ENCODE measurements at regions not wholly inside any gene's neighbourhood (a gene's known extent, or its start where the extent isn't known, plus 50 kb on each side); places are given as distances from the start of the nearest gene placed in this dataset.
A peak's percentile ranks its signal among the peaks of the same experiment; 100 is the strongest.

GRCh38 chr17:77828749-77829539, 129.6 kb upstream of the TNRC6C start:
- CTCF ChIA-PET = no interaction called here
- DNase-seq = no peak
- POLR2A ChIA-PET = no interaction called here
- H3K27ac ChIP-seq (ENCODE audit: insufficient read depth in 1 of 2, low read depth in 1 of 2, low read length in 2 of 2, poor library complexity in 1 of 2, severe bottlenecking in 2 of 2) = no peak overlapping the region
- H3K36me3 ChIP-seq (ENCODE audit: control insufficient read depth in 4 of 4, insufficient read depth in 4 of 4, low read length in 3 of 4) = no peaks in the 10 kb centered on the region
- no peak overlapping the region for H3K4me3 ChIP-seq (ENCODE audit: control insufficient read depth in 1 of 7, extremely low read depth in 1 of 7, insufficient read depth in 4 of 7, low read depth in 2 of 7, low read length in 6 of 7)
- H3K27me3 ChIP-seq (replicated peaks in 2 of 5; ENCODE audit: control insufficient read depth in 4 of 5, insufficient read depth in 5 of 5, low read length in 4 of 5) = no peaks in the 10 kb centered on the region
- WGBS (ENCODE audit: insufficient coverage) = 96% methylated on average over 17 of the region's 21 CpGs
- peaks cover 0 to 17% (median 5%) of the 10 kb centered on the region in 4 experiments for H3K4me1 ChIP-seq (ENCODE audit: control extremely low read depth in 1 of 4, control insufficient read depth in 4 of 4, insufficient read depth in 4 of 4, low read length in 3 of 4)
- H3K9me3 ChIP-seq (ENCODE audit: control extremely low read depth in 1 of 5, control insufficient read depth in 4 of 5, insufficient read depth in 2 of 5, low read depth in 1 of 5, low read length in 4 of 5) = no peaks in the 10 kb centered on the region

DNA sequence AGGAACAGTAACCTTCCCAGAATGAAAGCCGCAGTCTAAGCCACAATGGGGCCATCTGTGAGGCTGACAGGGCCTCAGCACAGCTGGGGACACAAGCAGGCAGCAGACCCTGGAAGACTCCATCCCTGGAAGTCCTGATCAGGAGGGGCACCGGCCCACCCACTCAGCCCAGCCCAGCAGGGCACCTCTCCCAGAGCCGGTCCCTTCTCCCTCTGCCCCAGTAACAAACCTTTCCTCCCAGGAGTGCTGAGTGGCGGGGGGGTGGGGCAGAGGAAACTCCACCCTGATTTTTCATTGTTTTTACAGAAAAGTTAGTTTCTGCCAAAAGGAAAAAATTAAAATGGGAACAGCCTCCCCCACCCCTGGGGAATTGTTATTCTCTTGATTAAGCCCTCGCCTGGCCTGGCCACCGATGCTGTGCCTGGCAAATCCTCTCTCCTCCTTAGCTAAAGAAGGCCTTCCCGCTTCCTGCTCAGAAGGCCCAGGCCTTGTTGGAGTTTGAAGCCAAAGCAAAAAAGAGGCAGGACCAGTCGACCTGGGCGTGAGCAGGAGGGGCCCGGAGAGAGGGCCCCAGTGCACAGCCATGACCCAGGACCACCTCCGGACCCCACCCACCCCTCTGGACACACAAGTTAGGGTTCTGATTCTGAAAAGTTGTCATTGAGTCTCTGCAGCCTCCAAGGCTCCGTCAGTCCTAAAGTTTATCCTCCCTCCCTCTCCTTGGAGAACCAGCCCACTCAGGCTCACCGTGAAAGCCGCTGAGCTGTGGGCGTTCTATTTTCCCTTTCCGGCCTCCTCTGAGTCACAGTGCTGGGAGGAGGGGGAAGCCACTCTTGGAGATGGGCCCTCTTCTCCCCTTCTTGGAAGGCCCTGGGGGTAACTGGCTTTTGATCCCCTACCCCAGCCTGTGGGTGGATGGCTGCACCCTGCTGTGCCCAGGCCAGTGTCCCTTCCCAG, 128.4 kb upstream of the TNRC6C start:
- ChIA-PET POLR2A (interaction anchor here (0.6 kb wide), 1 partner anchor 848 kb away, joined by 3 read pairs; no protein-coding TSS in a partner anchor), CTCF (no interaction called here)
- H3K4me1 ChIP-seq (ENCODE audit: control extremely low read depth in 1 of 4, control insufficient read depth in 4 of 4, insufficient read depth in 4 of 4, low read length in 3 of 4) = peaks cover 0 to 28% (median 15%) of the 10 kb centered on the region in 4 experiments
- H3K36me3 ChIP-seq (ENCODE audit: control insufficient read depth in 4 of 4, insufficient read depth in 4 of 4, low read length in 3 of 4) = no peaks in the 10 kb centered on the region
- peak in 2 of 3 donors; percentile 41 to 54 for DNase-seq
- H3K9me3 ChIP-seq (ENCODE audit: control extremely low read depth in 1 of 5, control insufficient read depth in 4 of 5, insufficient read depth in 2 of 5, low read depth in 1 of 5, low read length in 4 of 5) = no peaks in the 10 kb centered on the region
- H3K27me3 ChIP-seq (replicated peaks in 2 of 5; ENCODE audit: control insufficient read depth in 4 of 5, insufficient read depth in 5 of 5, low read length in 4 of 5) = no peaks in the 10 kb centered on the region
- no peak overlapping the region for H3K4me3 ChIP-seq (ENCODE audit: control insufficient read depth in 1 of 7, extremely low read depth in 1 of 7, insufficient read depth in 4 of 7, low read depth in 2 of 7, low read length in 6 of 7)
- WGBS (ENCODE audit: insufficient coverage) = 85% methylated on average over 10 of the region's 16 CpGs
- H3K27ac ChIP-seq (ENCODE audit: insufficient read depth in 1 of 2, low read depth in 1 of 2, low read length in 2 of 2, poor library complexity in 1 of 2, severe bottlenecking in 2 of 2) = no peak overlapping the region

- ChIA-PET POLR2A (no interaction called here), CTCF (no interaction called here)
- 86% methylated on average over 12 of the region's 17 CpGs for WGBS (ENCODE audit: insufficient coverage)
- no peak overlapping the region for H3K4me3 ChIP-seq (ENCODE audit: control insufficient read depth in 1 of 7, extremely low read depth in 1 of 7, insufficient read depth in 4 of 7, low read depth in 2 of 7, low read length in 6 of 7)
- DNase-seq = no peak
- no peak overlapping the region for H3K27ac ChIP-seq (ENCODE audit: insufficient read depth in 1 of 2, low read depth in 1 of 2, low read length in 2 of 2, poor library complexity in 1 of 2, severe bottlenecking in 2 of 2)
- H3K9me3 ChIP-seq (ENCODE audit: control extremely low read depth in 1 of 5, control insufficient read depth in 4 of 5, insufficient read depth in 2 of 5, low read depth in 1 of 5, low read length in 4 of 5) = no peaks in the 10 kb centered on the region
- H3K27me3 ChIP-seq (replicated peaks in 2 of 5; ENCODE audit: control insufficient read depth in 4 of 5, insufficient read depth in 5 of 5, low read length in 4 of 5) = no peaks in the 10 kb centered on the region
- H3K4me1 ChIP-seq (ENCODE audit: control extremely low read depth in 1 of 4, control insufficient read depth in 4 of 4, insufficient read depth in 4 of 4, low read length in 3 of 4) = peaks cover 0 to 28% (median 16%) of the 10 kb centered on the region in 4 experiments
- H3K36me3 ChIP-seq (ENCODE audit: control insufficient read depth in 4 of 4, insufficient read depth in 4 of 4, low read length in 3 of 4) = no peaks in the 10 kb centered on the region
Measured at GRCh38 chr17:77830816-77831473, 127.6 kb upstream of the TNRC6C start.

GRCh38 chr17:77831474-77832179, 126.9 kb upstream of the TNRC6C start:
- H3K36me3 ChIP-seq (ENCODE audit: control insufficient read depth in 4 of 4, insufficient read depth in 4 of 4, low read length in 3 of 4) = no peaks in the 10 kb centered on the region
- WGBS (ENCODE audit: insufficient coverage) = 95% methylated on average over 16 of the region's 17 CpGs
- no peaks in the 10 kb centered on the region for H3K27me3 ChIP-seq (replicated peaks in 2 of 5; ENCODE audit: control insufficient read depth in 4 of 5, insufficient read depth in 5 of 5, low read length in 4 of 5)
- H3K4me3 ChIP-seq (ENCODE audit: control insufficient read depth in 1 of 7, extremely low read depth in 1 of 7, insufficient read depth in 4 of 7, low read depth in 2 of 7, low read length in 6 of 7) = no peak overlapping the region
- no peak for DNase-seq
- POLR2A ChIA-PET = no interaction called here
- CTCF ChIA-PET = no interaction called here
- no peaks in the 10 kb centered on the region for H3K9me3 ChIP-seq (ENCODE audit: control extremely low read depth in 1 of 5, control insufficient read depth in 4 of 5, insufficient read depth in 2 of 5, low read depth in 1 of 5, low read length in 4 of 5)
- no peak overlapping the region for H3K27ac ChIP-seq (ENCODE audit: insufficient read depth in 1 of 2, low read depth in 1 of 2, low read length in 2 of 2, poor library complexity in 1 of 2, severe bottlenecking in 2 of 2)
- H3K4me1 ChIP-seq (ENCODE audit: control extremely low read depth in 1 of 4, control insufficient read depth in 4 of 4, insufficient read depth in 4 of 4, low read length in 3 of 4) = peaks cover 0 to 28% (median 16%) of the 10 kb centered on the region in 4 experiments

DNA sequence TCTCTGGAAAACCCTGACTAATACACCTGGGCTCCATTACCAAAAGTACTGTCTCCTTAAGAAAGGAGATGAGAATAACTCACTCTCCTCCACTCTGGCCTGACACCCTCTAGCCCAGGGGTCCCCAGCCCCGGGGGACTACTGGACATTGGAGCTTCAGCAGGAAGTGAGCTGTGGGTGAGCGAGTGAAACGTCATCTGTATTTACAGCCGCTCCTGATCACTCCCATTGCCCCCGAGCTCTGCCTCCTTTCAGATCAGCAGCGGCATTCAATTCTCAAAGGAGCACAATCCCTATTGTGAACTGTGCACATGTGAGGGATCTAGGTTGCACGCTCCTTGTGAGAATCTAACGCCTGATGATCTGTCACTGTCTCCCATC, 126.3 kb upstream of the TNRC6C start:
- H3K27ac ChIP-seq (ENCODE audit: insufficient read depth in 1 of 2, low read depth in 1 of 2, low read length in 2 of 2, poor library complexity in 1 of 2, severe bottlenecking in 2 of 2) = no peak overlapping the region
- H3K4me3 ChIP-seq (ENCODE audit: control insufficient read depth in 1 of 7, extremely low read depth in 1 of 7, insufficient read depth in 4 of 7, low read depth in 2 of 7, low read length in 6 of 7) = no peak overlapping the region
- no peaks in the 10 kb centered on the region for H3K36me3 ChIP-seq (ENCODE audit: control insufficient read depth in 4 of 4, insufficient read depth in 4 of 4, low read length in 3 of 4)
- peaks cover 0 to 28% (median 16%) of the 10 kb centered on the region in 4 experiments for H3K4me1 ChIP-seq (ENCODE audit: control extremely low read depth in 1 of 4, control insufficient read depth in 4 of 4, insufficient read depth in 4 of 4, low read length in 3 of 4)
- 94% methylated on average over 8 of the region's 8 CpGs for WGBS (ENCODE audit: insufficient coverage)
- no peaks in the 10 kb centered on the region for H3K9me3 ChIP-seq (ENCODE audit: control extremely low read depth in 1 of 5, control insufficient read depth in 4 of 5, insufficient read depth in 2 of 5, low read depth in 1 of 5, low read length in 4 of 5)
- DNase-seq = no peak
- H3K27me3 ChIP-seq (replicated peaks in 2 of 5; ENCODE audit: control insufficient read depth in 4 of 5, insufficient read depth in 5 of 5, low read length in 4 of 5) = no peaks in the 10 kb centered on the region
- ChIA-PET CTCF (no interaction called here), POLR2A (no interaction called here)

GRCh38 chr17:77833769-77834168, 124.7 kb upstream of the TNRC6C start:
- Histone ChIP-seq H3K9me3 (ENCODE audit: control extremely low read depth in 1 of 5, control insufficient read depth in 4 of 5, insufficient read depth in 2 of 5, low read depth in 1 of 5, low read length in 4 of 5) (no peaks in the 10 kb centered on the region), H3K4me1 (ENCODE audit: control extremely low read depth in 1 of 4, control insufficient read depth in 4 of 4, insufficient read depth in 4 of 4, low read length in 3 of 4) (peaks cover 0 to 36% (median 22%) of the 10 kb centered on the region in 4 experiments), H3K4me3 (ENCODE audit: control insufficient read depth in 1 of 7, extremely low read depth in 1 of 7, insufficient read depth in 4 of 7, low read depth in 2 of 7, low read length in 6 of 7) (no peak overlapping the region), H3K36me3 (ENCODE audit: control insufficient read depth in 4 of 4, insufficient read depth in 4 of 4, low read length in 3 of 4) (no peaks in the 10 kb centered on the region), H3K27ac (ENCODE audit: insufficient read depth in 1 of 2, low read depth in 1 of 2, low read length in 2 of 2, poor library complexity in 1 of 2, severe bottlenecking in 2 of 2) (no peak overlapping the region), H3K27me3 (replicated peaks in 2 of 5; ENCODE audit: control insufficient read depth in 4 of 5, insufficient read depth in 5 of 5, low read length in 4 of 5) (no peaks in the 10 kb centered on the region)
- POLR2A ChIA-PET = interaction anchor here (0.6 to 1.3 kb wide), 2 partner anchors 124 to 966 kb away, joined by 3 to 7 read pairs; partner anchors contain the start of gene TNRC6C
- 90% methylated on average over 2 of the region's 5 CpGs for WGBS (ENCODE audit: insufficient coverage)
- DNase-seq = no peak
- CTCF ChIA-PET = interaction anchor here (0.8 to 1.4 kb wide), 3 partner anchors 9 to 65 kb away, joined by 3 to 8 read pairs (median 3); no protein-coding TSS in a partner anchor
